K562 (cell line): ENCODE measurements at regions not wholly inside any gene's neighbourhood (a gene's known extent, or its start where the extent isn't known, plus 50 kb on each side); places are given as distances from the start of the nearest gene placed in this dataset.

ENCODE experiments used
- CREB3 ChIP-seq: fragments of 450-650 bp; conservative IDR thresholded peaks from 2 replicates; pipeline ENCODE4 v1.6.1; 2016; ENCODE audit warnings: missing genetic modification characterization, low read depth, mild to moderate bottlenecking, missing compliant biosample characterization, moderate library complexity
- ZBTB7A ChIP-seq: IDR thresholded peaks from 2 replicates; pipeline ENCODE4 v1.6.1; 2011; ENCODE audit warnings: low read depth, mild to moderate bottlenecking, low read length, moderate library complexity, borderline replicate concordance; ENCODE audit not compliant: control insufficient read depth
- ZNF282 ChIP-seq: sonication (generic); formaldehyde crosslinking; IDR thresholded peaks from 2 replicates; pipeline ENCODE4 v1.8.1; 2023; ENCODE audit warnings: missing genetic modification reagents
- TF ChIP-seq, protein P1 (sequence below): fragments of 450-650 bp; IDR thresholded peaks from 2 replicates; pipeline ENCODE4 v1.6.1; 2016; ENCODE audit warnings: mild to moderate bottlenecking, moderate library complexity
- TF ChIP-seq, protein P2 (sequence below), 2 experiments: fragments of 450-650 bp; IDR thresholded peaks; 2 replicates each; pipeline ENCODE4 v1.6.1; 2016; ENCODE audit warnings: mild to moderate bottlenecking in 2 of 2, borderline replicate concordance in 1 of 2, low read depth in 1 of 2, moderate library complexity in 1 of 2

- TF ChIP-seq, protein P1, sequence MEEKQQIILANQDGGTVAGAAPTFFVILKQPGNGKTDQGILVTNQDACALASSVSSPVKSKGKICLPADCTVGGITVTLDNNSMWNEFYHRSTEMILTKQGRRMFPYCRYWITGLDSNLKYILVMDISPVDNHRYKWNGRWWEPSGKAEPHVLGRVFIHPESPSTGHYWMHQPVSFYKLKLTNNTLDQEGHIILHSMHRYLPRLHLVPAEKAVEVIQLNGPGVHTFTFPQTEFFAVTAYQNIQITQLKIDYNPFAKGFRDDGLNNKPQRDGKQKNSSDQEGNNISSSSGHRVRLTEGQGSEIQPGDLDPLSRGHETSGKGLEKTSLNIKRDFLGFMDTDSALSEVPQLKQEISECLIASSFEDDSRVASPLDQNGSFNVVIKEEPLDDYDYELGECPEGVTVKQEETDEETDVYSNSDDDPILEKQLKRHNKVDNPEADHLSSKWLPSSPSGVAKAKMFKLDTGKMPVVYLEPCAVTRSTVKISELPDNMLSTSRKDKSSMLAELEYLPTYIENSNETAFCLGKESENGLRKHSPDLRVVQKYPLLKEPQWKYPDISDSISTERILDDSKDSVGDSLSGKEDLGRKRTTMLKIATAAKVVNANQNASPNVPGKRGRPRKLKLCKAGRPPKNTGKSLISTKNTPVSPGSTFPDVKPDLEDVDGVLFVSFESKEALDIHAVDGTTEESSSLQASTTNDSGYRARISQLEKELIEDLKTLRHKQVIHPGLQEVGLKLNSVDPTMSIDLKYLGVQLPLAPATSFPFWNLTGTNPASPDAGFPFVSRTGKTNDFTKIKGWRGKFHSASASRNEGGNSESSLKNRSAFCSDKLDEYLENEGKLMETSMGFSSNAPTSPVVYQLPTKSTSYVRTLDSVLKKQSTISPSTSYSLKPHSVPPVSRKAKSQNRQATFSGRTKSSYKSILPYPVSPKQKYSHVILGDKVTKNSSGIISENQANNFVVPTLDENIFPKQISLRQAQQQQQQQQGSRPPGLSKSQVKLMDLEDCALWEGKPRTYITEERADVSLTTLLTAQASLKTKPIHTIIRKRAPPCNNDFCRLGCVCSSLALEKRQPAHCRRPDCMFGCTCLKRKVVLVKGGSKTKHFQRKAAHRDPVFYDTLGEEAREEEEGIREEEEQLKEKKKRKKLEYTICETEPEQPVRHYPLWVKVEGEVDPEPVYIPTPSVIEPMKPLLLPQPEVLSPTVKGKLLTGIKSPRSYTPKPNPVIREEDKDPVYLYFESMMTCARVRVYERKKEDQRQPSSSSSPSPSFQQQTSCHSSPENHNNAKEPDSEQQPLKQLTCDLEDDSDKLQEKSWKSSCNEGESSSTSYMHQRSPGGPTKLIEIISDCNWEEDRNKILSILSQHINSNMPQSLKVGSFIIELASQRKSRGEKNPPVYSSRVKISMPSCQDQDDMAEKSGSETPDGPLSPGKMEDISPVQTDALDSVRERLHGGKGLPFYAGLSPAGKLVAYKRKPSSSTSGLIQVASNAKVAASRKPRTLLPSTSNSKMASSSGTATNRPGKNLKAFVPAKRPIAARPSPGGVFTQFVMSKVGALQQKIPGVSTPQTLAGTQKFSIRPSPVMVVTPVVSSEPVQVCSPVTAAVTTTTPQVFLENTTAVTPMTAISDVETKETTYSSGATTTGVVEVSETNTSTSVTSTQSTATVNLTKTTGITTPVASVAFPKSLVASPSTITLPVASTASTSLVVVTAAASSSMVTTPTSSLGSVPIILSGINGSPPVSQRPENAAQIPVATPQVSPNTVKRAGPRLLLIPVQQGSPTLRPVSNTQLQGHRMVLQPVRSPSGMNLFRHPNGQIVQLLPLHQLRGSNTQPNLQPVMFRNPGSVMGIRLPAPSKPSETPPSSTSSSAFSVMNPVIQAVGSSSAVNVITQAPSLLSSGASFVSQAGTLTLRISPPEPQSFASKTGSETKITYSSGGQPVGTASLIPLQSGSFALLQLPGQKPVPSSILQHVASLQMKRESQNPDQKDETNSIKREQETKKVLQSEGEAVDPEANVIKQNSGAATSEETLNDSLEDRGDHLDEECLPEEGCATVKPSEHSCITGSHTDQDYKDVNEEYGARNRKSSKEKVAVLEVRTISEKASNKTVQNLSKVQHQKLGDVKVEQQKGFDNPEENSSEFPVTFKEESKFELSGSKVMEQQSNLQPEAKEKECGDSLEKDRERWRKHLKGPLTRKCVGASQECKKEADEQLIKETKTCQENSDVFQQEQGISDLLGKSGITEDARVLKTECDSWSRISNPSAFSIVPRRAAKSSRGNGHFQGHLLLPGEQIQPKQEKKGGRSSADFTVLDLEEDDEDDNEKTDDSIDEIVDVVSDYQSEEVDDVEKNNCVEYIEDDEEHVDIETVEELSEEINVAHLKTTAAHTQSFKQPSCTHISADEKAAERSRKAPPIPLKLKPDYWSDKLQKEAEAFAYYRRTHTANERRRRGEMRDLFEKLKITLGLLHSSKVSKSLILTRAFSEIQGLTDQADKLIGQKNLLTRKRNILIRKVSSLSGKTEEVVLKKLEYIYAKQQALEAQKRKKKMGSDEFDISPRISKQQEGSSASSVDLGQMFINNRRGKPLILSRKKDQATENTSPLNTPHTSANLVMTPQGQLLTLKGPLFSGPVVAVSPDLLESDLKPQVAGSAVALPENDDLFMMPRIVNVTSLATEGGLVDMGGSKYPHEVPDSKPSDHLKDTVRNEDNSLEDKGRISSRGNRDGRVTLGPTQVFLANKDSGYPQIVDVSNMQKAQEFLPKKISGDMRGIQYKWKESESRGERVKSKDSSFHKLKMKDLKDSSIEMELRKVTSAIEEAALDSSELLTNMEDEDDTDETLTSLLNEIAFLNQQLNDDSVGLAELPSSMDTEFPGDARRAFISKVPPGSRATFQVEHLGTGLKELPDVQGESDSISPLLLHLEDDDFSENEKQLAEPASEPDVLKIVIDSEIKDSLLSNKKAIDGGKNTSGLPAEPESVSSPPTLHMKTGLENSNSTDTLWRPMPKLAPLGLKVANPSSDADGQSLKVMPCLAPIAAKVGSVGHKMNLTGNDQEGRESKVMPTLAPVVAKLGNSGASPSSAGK: peak; percentile 57
- TF ChIP-seq ZBTB7A (no peak), CREB3 (tag) (no peak), ZNF282 (CRISPR knock-in tag) (no peak)
- TF ChIP-seq, protein P2, sequence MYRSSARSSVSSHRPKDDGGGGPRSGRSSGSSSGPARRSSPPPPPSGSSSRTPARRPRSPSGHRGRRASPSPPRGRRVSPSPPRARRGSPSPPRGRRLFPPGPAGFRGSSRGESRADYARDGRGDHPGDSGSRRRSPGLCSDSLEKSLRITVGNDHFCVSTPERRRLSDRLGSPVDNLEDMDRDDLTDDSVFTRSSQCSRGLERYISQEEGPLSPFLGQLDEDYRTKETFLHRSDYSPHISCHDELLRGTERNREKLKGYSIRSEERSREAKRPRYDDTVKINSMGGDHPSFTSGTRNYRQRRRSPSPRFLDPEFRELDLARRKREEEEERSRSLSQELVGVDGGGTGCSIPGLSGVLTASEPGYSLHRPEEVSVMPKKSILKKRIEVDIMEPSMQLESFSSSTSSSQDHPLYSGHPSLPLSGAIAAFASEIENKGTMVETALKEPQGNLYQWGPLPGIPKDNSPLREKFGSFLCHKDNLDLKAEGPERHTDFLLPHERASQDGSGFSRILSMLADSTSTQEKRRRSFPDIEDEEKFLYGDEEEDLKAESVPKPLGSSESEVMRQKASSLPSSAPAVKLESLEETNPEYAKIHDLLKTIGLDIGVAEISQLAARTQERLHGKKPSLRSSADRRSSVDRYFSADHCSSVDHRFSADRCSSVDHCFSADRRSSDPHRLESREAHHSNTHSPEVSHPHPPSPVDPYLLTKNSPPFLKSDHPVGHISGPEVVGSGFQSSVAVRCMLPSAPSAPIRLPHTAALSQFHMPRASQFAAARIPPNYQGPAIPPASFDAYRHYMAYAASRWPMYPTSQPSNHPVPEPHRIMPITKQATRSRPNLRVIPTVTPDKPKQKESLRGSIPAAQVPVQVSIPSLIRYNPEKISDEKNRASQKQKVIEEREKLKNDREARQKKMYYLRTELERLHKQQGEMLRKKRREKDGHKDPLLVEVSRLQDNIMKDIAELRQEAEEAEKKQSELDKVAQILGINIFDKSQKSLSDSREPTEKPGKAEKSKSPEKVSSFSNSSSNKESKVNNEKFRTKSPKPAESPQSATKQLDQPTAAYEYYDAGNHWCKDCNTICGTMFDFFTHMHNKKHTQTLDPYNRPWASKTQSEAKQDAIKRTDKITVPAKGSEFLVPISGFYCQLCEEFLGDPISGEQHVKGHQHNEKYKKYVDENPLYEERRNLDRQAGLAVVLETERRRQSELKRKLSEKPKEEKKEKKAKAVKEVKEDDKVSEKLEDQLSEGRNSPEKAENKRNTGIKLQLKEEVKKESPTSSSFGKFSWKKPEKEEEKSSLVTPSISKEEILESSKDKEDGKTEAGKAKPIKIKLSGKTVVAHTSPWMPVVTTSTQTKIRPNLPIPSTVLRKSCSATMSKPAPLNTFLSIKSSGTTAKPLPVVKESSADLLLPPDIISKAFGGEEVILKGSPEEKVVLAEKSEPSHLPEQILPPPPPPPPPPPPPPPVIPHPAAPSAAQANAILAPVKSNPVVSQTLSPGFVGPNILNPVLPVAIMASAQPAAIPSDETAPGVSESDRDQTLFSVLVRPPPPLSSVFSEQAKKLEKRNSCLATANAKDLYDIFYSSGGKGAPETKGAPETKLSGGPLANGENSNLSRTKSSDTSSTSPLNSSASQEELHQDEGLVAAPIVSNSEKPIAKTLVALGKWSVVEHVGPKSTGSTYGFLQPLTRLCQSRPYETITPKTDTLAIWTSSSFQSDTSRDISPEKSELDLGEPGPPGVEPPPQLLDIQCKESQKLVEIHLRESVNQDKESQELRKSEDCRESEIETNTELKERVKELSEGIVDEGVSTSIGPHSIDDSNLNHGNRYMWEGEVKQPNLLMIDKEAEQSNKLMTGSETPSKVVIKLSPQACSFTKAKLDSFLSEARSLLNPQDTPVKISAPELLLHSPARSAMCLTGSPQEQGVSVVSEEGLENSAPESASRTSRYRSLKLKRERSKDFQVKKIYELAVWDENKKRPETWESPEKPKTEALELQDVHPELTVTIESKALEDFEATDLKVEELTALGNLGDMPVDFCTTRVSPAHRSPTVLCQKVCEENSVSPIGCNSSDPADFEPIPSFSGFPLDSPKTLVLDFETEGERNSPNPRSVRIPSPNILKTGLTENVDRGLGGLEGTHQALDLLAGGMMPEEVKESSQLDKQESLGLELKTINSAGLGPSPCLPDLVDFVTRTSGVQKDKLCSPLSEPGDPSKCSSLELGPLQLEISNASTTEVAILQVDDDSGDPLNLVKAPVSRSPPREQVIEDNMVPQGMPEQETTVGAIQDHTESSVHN (IDR thresholded peaks at IDR 0.05; ENCODE audit: borderline replicate concordance in 1 of 2, low read depth in 1 of 2): no peak
Observed at GRCh38 chr13:111518161-111518792, 197.8 kb downstream of the TEX29 start (continued).
